ENCODE measurements at regions not wholly inside any gene's neighbourhood (a gene's known extent, or its start where the extent isn't known, plus 50 kb on each side); places are given as distances from the start of the nearest gene placed in this dataset.

DNA sequence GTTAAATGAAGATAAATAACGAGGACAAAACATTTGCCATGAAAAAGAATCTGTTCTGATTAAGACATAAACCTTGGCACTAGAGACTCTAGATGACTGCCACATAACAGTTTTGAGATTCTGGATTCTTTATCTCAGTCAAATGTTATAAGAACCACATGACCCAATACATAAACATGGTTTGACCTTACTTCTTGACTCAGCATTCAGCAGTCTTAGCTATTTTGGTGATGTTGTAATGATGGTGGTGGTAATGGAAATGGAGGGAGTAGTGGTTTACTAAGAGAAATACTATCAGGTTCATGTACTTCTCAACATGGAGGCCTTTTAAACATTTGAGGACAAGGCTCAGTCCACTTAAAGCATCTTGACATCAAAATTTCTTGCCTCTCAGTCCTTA lies 925.4 kb downstream of the CDH11 start:
- no peaks in the 10 kb centered on the region for H3K4me1 ChIP-seq
- 17 to 32% methylated on average over 1 of the region's 1 CpG for WGBS, 2 donors
- FAIRE-seq (no peak), ATAC-seq (no peak), DNase-seq (no peak)
- no peaks in the 10 kb centered on the region for H3K9me3 ChIP-seq
- TF ChIP-seq CTCF (IDR thresholded peaks at IDR 0.05): no peak
- no peak overlapping the region for H3K4me3 ChIP-seq
- H3K27ac ChIP-seq: no peak overlapping the region
- H3K27me3 ChIP-seq: no peaks in the 10 kb centered on the region
- intact Hi-C loops (cut with DNase I): no loop called here
- H3K36me3 ChIP-seq: no peaks in the 10 kb centered on the region

DNA sequence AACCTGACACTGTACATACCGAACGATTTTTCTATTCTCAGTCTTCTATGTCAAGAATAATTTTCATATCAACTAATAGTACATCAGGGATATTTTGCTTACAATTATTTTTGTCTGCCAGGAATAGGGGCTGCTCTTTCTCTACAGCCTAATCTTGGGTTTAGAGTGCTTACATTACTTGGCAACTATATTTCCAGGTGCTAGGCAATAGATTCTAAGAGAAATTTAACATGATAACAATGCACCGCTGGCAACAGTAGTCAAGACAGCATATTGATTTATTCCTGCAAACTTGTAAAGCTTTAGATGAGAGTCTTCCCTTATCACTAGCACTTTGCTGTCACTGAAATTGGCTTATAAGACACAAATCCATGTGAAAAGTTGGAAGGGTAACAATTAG lies 935.9 kb downstream of the CDH11 start:
- no peak overlapping the region for H3K27ac ChIP-seq
- FAIRE-seq (no peak), DNase-seq (no peak), ATAC-seq (no peak)
- TF ChIP-seq CTCF (IDR thresholded peaks at IDR 0.05): no peak
- no peaks in the 10 kb centered on the region for H3K36me3 ChIP-seq
- intact Hi-C loops (cut with DNase I): no loop called here
- 47 to 60% methylated on average over 3 of the region's 3 CpGs for WGBS, 2 donors
- no peaks in the 10 kb centered on the region for H3K4me1 ChIP-seq
- H3K4me3 ChIP-seq: no peak overlapping the region
- H3K9me3 ChIP-seq: no peaks in the 10 kb centered on the region
- H3K27me3 ChIP-seq: no peaks in the 10 kb centered on the region

DNA sequence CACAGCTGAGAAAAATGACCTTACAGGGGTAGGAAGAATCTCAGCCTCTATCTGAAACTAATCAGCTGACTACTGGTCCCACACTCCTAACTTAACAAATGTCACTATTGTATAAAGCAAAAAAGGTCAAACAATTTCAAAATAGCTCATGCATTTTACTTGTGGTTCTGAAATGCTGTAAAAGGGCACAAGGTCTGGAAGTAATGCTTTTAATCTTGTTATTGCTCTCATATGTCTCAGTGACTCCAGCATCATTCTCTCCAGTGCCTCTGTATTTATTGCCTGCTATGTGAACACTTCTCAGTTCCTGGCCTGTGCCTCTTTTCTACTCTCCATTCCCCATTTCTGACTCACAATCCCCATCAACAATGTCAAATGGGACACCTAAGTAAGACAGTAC lies 937.7 kb downstream of the CDH11 start:
- TF ChIP-seq CTCF (IDR thresholded peaks at IDR 0.05): no peak
- ATAC-seq (no peak), FAIRE-seq (no peak), DNase-seq (no peak)
- no peaks in the 10 kb centered on the region for H3K36me3 ChIP-seq
- intact Hi-C loops (cut with DNase I): no loop called here
- no peaks in the 10 kb centered on the region for H3K9me3 ChIP-seq
- no peaks in the 10 kb centered on the region for H3K27me3 ChIP-seq
- H3K4me3 ChIP-seq: no peak overlapping the region
- no peaks in the 10 kb centered on the region for H3K4me1 ChIP-seq
- H3K27ac ChIP-seq: no peak overlapping the region

DNA sequence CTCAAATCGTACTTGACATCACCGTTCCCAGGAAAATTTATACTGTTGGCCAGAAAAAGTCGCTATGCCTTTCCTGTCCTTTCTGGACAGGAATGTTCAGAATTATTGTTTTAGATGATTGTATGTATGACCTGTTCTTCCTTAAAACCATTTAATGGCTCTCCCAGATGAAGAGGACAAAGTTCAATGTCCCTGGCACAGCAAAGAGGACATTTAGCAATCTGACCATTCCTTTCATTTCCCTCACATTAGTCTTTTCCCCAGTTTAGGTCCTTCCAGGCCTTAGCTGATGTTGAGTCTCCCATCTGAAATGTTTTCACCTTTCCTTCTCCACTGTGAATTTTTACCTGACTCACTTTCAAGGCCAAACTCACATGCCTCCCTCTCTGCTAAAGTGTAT lies 938.9 kb downstream of the CDH11 start:
- 81 to 83% methylated on average over 3 of the region's 3 CpGs for WGBS, 2 donors
- H3K27me3 ChIP-seq: no peaks in the 10 kb centered on the region
- H3K9me3 ChIP-seq: peaks cover 0 to 1% (median 0%) of the 10 kb centered on the region in 4 donors
- H3K4me1 ChIP-seq: no peaks in the 10 kb centered on the region
- no peak overlapping the region for H3K27ac ChIP-seq
- no peaks in the 10 kb centered on the region for H3K36me3 ChIP-seq
- no peak for ATAC-seq
- no peak for DNase-seq
- no peak for TF ChIP-seq CTCF (IDR thresholded peaks at IDR 0.05)
- intact Hi-C loops (cut with DNase I): no loop called here
- H3K4me3 ChIP-seq: no peak overlapping the region
- FAIRE-seq: no peak

DNA sequence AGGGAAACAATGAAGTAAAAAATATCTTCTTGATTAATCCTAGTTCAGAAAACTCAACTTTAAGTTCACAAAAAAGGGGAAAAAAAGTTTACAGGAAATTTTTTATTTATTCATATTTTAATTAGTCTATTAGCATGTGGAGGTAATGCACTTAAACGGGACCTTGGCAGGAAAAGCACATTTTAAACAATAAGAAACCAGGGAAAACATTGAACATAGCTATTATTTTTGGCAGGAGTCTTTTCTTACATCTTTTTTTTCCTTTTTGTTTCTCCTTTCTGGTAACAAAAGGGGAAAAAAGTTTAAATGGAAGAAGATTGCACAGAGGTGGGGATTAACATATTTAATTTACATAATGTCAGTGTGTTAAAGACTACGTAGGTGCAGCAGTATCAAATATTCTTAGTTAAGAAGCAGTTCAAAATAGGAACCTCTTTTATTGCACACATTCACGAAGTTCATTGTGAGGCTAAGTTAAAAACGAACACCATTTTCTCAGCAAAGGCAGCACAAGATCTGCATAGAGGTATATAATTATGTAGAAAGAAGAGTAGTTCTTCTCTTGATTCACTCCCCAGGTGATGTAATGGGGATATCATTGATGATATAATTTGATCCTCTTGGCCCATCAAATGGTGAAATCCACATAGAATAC lies 940.5 kb downstream of the CDH11 start:
- FAIRE-seq (no peak), DNase-seq (no peak), ATAC-seq (no peak)
- intact Hi-C loops (cut with DNase I): no loop called here
- Histone ChIP-seq H3K27me3 (no peaks in the 10 kb centered on the region), H3K4me1 (no peaks in the 10 kb centered on the region), H3K4me3 (no peak overlapping the region), H3K27ac (no peak overlapping the region), H3K9me3 (peaks cover 0 to 4% (median 0%) of the 10 kb centered on the region in 4 donors), H3K36me3 (no peaks in the 10 kb centered on the region)
- no peak for TF ChIP-seq CTCF (IDR thresholded peaks at IDR 0.05)
- 54 to 74% methylated on average over 4 of the region's 4 CpGs for WGBS, 2 donors

All from pancreas (tissue), 10 donors.